HT-29 (cell line): ENCODE measurements at regions not wholly inside any gene's neighbourhood (a gene's known extent, or its start where the extent isn't known, plus 50 kb on each side); places are given as distances from the start of the nearest gene placed in this dataset.

Experiments used
- DNase-seq: peaks from one replicate; pipeline ENCODE4 v3.0.0-alpha.2; 2015; ENCODE audit warnings: low spot score

DNA sequence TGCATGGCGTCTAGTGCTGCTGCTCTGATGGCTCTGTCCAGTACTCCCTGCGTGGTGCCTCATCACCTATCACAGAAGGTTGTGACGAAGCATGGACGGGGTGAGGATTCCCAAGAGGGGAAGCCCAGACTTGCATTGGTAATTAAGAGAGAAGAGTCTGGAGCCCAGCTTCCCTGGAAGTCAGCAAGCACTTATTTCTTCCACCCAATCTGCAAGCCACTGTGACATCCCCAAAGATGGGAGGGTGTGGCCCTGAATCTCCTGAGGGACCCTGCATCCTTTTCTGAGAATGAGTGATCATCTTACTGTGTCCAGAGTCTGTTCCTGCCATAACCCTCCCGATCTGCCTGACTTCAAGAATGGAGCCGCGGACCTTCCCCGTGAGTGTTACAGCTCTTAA lies 166.7 kb downstream of the PTPN20 start:
- DNase-seq, result no peak

DNA sequence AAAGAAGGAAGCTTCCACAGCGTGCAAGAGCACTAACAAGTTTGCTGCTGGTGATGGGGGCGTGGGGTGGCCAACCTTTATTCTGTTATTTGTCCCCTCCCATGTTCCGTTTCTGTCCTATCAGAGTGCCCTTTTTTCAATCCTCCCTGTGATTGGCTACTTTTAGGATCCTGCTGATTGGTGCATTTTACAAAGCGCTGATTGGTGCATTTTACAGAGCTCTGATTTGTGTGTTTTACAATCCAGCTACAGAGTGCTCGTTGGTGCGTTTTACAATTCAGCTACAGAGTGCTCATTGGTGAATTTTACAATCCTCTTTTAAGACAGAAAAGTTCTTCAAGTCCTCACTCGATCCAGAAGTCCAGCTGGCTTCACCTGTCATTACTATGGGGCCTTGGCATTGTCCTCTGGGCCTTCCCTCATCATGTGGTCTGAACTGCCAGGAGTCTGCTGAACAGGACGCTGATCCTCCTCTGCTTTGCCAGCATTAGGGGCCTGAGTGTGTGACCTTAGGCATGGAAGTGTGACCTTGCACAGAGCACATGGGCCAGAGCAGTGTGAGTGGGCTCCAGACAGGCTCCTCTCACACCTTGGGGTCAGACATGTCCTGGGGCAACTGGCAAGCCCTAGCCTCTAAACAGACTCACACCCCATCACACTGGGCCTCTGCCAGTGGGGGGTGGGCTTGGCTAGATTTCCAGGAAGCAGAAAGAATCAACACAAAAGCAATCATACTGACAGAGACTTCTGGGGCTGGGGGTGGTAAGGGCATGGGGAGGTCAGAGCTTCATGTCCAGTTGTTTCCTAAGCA lies 167.4 kb downstream of the PTPN20 start:
- no peak for DNase-seq

DNA sequence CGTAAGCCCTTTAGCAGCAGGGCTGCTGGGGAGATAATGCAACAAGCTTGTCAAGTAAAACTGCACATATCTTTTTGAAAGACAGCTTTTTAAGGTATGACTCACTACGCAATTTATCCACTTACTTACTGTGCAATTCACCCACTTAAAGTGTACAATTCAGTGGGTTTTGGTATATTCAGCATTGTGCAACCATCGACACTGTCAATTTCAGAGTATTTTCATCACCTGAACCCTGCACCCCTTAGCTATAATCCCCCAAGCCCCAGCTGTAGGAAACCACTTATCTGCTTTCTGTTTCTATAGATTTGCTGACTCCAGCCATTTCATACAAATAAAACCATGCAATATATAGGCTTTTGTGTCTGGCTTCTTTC lies 168.0 kb downstream of the PTPN20 start:
- DNase-seq, result no peak

DNA sequence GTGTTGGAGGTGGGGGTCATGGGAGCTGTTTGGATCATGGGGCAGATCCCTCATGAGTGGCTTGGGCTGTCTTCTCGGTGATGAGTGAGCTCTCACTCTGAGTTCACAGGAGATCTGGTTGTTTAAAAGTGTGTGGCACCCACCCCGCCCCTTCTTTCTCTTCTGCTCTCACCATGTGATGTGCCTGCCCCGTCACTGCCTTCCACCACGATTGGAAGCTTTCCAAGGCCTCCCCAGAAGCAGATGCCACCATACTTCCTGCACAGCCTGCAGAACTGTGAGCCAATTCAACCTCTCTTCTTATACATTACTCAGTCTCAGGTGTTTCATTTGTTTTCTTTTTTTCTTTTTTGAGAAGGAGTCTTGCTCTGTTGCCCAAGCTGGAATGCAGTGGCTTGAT lies 170.0 kb downstream of the PTPN20 start:
- DNase-seq, result no peak

DNA sequence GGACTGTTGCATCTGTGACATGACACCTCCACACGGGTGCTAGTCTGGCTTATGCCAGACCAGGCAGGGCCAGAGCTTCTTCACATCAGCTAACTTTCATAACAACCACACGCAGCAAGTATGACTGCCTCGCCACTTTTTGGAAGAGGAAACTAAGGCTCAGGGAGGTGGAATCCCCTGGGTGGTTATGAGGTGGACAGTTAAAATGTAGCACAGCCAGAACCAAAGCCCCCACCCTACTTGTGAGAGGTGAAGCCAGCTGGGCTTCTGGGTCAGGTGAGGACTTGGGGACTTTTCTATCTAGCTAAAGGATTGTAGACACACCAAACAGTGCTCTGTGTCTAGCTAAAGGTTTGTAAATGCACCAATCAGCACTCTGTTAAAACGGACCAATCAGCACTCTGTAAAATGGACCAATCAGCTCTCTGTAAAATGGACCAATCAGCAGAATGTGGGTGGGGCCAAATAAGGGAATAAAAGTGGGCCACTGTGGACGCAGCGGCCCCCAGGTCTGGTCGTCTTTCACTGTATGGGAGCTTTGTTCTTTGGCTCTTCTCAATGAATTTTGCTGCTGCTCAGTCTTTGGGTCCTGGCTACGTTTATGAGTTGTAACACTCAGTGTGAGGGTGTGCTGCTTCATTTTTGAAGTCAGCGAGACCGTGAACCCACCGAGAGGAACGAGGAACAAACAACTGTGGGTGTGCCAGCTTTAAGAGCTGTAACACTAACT lies 171.0 kb downstream of the PTPN20 start:
- no peak for DNase-seq

DNA sequence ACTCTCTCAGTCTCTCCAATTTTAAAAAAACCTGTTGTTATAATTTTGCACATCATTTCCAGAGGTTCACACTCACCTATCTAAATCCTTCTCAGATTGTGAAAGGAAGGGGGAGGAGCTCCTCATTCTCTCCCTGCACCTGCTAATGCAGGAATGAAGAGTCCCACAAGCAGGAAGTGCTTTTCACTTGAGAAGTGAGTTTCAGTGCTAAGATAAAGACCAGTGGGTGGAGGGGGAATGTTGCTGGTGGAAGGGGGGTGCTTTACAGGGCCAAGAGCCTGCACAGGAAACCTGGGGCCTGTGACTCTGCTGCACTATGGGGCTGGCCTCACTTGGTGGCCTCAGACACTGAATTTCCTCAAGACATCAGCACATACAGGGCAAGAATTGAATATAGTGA lies 176.4 kb downstream of the PTPN20 start:
- no peak for DNase-seq

DNA sequence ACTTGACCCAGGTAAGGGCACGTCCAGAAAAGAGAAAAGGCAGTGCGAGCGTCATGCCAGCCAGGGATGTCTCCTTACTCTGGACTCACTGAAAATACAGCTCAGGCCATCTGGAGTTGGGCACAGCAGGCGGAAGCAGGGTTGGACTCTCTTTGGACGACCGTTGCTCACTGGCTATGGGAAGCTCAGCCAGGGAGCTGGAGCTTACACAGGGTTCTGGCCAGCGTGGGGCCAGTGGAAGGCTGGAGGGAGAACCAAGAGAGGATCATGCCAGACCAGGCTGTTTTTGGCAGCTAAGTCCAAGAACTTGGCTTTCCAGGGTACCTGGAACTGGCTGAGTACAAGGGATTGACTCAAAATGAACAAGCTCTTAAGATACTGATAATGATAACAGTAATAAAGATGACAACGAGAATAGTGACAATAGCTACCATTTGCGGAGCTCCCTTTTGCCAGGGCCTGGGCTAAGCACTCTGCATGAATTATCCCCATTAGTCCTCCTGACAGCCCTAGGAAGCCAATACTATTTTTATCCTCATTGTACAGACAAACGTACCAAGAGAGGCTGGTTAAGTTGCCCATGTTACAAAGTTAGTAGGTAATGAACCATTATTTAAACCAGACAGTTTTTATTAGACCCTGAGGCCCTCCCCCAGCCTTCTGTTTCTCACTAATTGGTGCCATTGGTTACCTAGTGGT lies 177.6 kb downstream of the PTPN20 start:
- DNase-seq, result no peak

DNA sequence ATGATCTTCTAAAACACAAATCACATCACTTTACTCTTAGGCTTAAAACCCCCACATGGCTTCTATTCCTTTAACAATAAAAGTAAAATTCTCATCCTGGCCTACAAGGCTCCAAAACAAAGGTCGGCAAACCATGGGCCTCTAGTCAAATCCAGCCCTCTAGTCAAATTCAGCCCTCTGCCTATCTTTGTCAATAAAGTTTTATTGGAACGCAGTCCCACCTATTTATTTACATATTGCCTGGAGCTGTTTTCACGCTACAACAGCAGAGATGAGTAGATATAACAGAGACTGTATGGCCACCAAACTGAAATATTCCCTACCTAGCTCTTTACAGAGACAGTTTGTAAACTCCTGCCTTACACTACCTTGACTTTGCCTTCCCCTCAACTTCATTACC lies 178.8 kb downstream of the PTPN20 start:
- no peak for DNase-seq

DNA sequence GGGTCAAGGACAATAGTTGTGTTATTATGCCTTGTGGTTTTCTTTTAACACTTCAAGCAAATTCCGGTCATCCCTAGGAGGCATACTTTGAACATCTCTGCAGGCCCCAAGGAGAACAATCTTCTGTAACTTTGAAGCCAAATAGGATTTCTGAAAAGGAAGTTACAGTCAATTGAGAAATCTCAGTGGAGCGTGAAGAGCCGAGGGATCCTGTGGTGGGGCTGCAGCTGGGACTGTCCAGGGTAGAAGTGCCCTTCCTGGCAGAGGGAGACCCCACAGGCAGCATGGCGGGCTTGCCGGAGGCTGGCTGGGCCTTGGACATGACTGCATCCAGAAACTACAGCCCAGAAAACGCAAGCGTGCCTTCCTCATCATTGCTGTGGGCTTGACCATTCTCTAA lies 179.7 kb downstream of the PTPN20 start:
- DNase-seq, result no peak

DNA sequence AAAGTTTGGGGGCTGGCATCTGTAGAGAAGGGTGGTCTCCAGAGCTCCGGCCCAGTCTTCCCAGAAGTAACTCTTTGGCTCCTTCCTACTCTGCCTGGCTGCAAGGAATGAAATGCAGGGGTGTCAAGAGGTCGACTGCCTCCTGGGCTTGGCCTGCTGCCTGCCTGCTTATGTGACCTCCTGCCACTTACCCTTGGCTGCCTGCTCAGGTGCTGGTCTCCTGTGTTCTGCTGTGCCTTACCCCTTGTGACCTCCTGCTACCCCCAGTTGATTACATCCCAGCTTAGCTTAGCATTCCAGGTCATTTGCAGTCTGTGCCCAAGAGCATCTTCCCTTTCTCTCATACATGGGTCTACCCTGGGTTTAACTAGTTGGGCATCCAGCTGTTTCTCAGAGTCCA lies 180.2 kb downstream of the PTPN20 start:
- DNase-seq, result no peak

DNA sequence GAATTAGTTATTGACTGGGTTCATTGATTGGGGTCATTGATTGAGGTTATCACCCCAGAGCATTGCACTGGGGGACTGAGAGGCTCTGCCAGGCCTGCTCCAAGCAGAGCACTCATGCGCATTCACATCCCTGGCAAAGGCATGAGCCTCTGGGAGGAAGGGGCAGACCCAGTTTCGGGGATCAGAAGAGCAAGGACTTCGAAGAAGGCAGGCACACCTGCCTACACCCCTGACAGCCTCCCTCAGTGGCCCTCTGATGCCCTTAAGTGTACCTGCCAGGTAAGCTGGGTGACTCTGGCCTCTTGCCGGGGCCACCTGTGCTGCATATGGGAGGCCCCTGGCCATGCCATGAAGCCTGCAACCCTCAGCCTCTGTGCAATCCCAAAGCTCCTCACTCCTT lies 181.1 kb downstream of the PTPN20 start:
- DNase-seq, result no peak

DNA sequence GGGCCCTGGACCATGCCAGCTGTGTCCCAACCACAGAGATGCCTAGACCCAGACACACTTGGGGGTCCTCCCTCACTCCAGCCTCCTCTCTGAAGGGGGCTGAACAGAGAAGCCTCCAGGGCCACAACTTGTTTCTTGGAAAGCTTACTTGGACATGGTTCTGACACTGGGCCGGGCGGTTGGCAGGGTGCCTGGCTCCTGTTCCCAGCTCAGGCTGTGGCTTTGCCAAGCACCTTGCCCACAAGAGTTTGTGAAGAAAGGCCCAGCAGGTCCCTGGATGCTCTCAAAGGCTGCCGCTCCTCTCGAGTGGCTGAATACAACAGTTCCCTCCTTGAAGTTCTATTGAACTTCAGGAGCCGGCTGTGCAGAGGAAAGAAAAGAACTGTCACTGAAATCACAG lies 181.6 kb downstream of the PTPN20 start:
- DNase-seq, result no peak

DNA sequence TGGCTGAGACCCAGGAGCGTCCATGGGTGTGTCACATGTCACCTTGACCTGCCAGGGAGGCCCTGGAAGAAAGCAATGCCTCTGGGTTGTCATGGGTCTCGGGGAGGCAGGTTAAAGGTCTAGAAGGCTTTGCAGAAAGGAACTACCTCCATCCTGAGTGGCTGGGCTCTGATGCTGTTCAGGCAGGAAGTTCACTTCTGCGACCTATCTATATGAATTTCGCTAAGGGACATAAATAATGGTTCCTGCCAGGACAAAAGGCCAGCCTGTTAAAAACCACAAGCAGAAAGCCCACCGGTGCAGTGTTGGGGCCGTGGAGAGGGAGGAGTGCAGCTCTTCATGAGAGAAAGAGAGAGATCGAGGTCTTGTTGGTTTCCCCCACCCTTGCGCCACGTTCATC lies 182.9 kb downstream of the PTPN20 start:
- DNase-seq, result no peak

DNA sequence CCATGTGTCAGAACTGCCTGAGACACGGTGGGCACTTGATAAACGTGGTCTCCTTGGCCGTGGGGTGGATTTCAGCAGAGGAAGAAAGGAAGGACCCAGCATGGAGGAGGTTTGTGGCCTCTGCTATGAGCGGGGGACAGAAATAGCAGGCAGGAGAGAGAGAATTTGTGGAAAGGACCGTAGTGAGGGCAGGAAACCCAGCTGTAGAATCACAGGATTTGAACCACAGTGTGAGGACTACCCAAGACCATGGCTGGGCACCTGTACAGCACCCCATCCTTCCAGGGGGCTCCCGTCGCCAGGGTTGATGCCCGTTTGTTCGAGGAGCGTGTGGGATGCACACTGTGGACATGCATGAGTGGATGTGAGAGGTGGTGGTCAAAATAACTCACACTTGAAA lies 183.4 kb downstream of the PTPN20 start:
- DNase-seq, result no peak

DNA sequence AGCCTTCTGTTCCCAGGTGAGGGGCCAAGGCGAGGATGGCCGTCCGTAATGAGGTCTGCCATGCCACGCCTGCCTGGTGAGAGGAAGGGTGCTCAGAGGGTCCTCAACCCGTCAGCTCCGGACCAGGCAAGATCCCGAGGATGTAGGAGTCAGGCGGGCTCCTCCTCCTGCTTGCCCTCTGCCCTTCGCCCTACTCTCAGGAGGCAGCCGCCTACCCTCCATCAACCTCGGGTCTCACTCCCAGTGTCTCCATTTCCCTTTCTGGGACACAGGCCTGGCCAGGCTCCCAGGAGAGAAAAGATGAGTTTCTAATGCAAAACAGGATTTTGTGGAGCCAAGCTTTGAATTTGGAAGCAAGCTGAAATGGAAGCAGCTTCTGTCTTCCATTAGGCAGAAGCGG lies 184.0 kb downstream of the PTPN20 start:
- no peak for DNase-seq

DNA sequence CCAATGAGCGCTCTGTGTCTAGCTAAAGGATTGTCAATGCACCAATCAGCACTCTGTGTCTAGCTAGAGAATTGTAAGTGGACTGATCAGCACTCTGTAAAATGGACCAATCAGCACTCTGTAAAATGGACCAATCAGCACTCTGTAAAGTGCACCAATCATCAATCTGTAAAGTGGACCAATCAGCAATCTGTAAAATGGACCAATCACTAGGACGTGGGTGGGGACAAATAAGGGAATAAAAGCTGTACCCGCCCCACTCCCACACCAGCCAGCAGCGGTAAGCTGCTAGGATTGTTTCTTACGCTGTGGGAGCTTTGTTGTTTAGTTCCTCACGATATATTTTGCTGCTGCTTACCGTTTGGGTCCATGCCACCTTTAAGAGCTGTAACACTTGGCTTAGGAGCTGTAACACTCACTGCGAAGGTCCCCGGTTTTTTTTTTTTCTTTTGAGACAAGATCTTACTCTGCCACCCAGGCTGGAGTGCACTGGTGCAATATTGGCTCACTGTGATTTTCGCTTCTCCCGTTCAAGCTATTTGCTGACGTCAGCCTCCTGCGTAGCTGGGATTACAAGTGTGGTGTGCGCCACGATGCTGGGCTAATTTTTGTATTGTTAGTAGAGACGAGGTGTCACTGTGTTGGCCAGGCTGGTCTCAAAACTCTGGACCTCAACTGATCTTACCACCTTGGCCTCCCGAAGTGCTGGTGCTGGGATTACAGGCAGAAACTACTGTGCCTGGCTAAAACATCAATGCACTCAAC lies 184.8 kb downstream of the PTPN20 start:
- no peak for DNase-seq

DNA sequence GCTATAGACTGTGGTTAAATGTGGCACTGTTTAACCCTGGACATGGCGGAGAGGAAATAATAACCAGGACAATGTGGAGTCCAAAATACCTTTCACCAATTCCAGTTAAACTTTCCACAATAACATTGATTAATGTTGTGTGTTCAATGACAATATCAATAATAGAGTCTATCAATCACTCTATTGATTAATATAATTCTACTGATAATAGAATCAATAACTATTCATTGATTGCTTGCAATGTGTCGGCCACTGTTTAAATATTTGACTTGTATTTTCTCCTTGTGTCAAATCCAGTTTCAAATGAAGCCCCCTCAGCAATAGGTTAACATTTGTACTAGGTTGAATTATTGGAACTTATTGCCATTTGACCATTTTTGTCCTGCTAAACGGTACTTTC lies 187.0 kb downstream of the PTPN20 start:
- DNase-seq, result no peak

DNA sequence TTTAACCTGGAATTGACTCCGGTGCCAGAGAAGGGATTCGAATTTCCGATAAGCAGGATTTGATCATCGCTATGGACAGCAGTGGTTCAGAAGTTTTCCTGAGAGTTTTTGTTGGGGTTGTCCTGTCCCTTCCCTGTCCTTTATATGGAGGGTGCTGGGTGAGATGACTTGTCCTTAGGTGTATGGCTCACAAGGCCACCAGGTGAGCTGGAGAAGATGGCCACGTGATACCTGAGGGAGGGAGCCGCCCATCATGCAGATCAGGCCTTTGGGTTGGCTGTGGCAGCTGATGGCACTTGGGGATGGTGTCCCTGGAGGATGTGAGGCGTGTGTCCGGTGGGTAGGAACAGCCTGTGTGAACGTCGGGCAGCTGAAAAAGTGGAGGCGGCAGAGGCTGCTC lies 187.7 kb downstream of the PTPN20 start:
- DNase-seq, result no peak

DNA sequence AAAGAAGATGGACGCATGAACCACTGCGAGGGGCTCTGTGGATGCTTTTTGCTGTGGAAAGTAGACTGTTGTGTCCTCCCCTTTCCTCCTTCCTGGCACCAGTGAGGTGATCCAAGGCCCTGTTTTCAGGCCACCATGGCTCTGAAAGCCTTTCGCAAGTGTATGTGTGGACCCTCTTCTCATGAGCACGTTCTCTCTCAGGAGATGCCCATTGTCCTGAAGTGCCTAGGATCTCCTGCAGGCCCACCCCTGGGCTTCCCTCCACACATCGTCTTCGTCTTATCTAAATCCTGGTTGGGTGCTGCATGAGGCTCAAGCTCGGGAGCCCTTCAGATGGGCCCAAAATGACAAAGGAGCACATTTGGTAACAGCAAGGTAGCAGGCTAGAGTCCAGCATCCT lies 188.2 kb downstream of the PTPN20 start:
- DNase-seq, result no peak

DNA sequence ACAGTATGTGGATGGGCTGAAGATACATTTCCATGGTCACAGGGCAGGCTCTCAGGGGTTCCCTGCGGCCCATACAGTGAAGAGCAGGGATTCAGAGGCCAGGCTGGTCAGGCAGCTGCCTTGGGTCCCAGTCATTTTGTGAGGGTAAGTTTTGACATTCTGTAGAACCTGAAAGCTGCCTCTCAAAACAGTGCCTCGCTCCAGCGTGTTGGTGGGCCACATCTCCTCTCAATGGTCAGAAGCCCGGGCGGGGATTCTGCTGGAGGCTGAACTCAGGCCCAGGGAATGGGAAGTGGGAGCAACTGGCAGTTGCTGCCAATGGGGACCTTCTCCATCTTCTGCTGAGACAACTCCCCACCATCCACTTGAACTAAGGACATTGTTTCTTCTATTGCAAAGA lies 190.0 kb downstream of the PTPN20 start:
- DNase-seq, result no peak

DNA sequence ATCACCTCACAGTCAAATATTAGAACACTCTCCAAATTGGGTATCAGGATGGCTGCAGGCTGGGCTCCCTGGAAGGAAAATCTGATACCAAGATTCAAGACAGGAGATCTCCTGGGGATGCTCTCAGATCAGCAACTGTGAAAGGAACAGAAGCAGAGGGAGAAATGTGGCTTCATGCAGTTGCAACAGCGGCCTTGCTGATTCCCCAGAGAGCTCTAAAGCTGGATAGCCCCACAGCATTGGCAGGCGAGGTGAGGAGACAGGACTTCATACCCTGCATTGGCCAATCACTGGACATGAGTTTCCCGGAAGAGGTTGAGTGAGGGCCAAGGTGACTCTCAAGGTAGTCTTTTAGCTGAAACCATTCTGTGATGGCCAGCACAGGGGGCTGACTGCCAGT lies 190.6 kb downstream of the PTPN20 start:
- DNase-seq, result no peak

DNA sequence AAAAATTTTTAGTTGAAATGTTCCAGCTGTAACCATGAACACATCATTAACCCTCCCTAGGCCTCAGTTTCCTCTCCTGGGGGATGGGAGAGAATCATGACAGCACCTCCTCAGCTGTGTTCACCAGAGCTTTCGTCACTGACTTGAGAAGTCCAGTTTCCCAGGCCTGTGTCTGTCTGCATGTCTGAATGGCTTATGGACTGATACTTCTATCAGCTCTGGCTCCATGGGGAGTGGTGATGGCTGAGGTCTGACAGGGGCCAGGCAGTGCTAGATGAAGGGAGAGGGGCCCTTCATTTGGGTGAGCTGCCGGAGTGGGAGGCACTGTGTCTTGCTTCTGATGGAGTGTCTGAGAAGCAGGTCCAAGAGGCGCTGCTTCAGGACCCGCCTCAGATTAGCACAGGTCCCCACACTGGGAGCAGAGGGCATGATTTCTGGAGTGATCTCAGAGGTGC lies 192.9 kb downstream of the PTPN20 start:
- DNase-seq, result no peak
